Upper lobe of right lung (tissue), 1 donor: ENCODE measurements at regions not wholly inside any gene's neighbourhood (a gene's known extent, or its start where the extent isn't known, plus 50 kb on each side); places are given as distances from the start of the nearest gene placed in this dataset.

Experiments used
- ATAC-seq: fragments of 200-7000 bp; cut with Tn5 transposase; one replicate; pipeline ENCODE4 v1.9.1; 2020; ENCODE audit warnings: mild to moderate bottlenecking, moderate library complexity
- DNase-seq: peaks from one replicate; pipeline ENCODE4 v3.0.0-alpha.2; 2020
- H3K27ac ChIP-seq: fragments of 200-600 bp; one replicate; pipeline ENCODE4 v1.8.0; 2022
- H3K27me3 ChIP-seq: fragments of 200-600 bp; one replicate; pipeline ENCODE4 v1.8.0; 2022; ENCODE audit warnings: mild to moderate bottlenecking
- H3K36me3 ChIP-seq: fragments of 200-600 bp; one replicate; pipeline ENCODE4 v1.8.0; 2022
- H3K4me1 ChIP-seq: fragments of 200-600 bp; one replicate; pipeline ENCODE4 v1.8.0; 2022
- H3K4me3 ChIP-seq: fragments of 200-600 bp; one replicate; pipeline ENCODE4 v1.8.0; 2022; ENCODE audit warnings: mild to moderate bottlenecking
- H3K9me3 ChIP-seq: fragments of 200-600 bp; one replicate; pipeline ENCODE4 v1.8.0; 2022
- intact Hi-C: fragments of 100-400 bp; cut with DNase I; formaldehyde crosslinking; loops from one replicate; pipeline ENCODE4 v1.11.0; 2022
- TF ChIP-seq, protein P1 (sequence below): fragments of 200-600 bp; IDR thresholded peaks from one replicate; pipeline ENCODE4 v1.8.0; 2022; ENCODE audit warnings: antibody characterized with exemption
- donor health status: DM: no; HTN: yes; CAD: no; lungs with severe emphysema.

DNA sequence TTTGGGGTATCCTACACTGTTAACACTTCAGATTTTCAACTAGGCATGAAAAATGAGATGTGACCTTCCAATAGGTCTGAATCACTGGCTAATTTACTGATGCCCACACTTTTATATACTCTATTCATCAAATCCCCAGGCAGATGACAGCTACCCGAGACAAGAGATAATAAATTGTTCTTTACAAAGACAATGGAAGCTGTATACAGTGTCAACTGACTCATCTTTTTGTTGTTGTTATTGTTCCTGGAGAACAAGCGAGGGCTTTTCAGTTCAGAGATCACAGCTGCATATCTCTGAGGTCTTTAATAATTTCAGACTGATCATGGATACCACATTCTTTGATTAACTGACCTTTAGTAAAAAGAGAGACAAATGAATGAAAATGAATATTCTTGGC lies 228.9 kb downstream of the SDHAF3 start:
- Histone ChIP-seq H3K4me1 (no peaks in the 10 kb centered on the region), H3K4me3 (no peak overlapping the region), H3K27ac (no peak overlapping the region), H3K27me3 (no peaks in the 10 kb centered on the region), H3K36me3 (no peaks in the 10 kb centered on the region), H3K9me3 (no peaks in the 10 kb centered on the region)
- DNase-seq (no peak), ATAC-seq (no peak)
- TF ChIP-seq, protein P1, sequence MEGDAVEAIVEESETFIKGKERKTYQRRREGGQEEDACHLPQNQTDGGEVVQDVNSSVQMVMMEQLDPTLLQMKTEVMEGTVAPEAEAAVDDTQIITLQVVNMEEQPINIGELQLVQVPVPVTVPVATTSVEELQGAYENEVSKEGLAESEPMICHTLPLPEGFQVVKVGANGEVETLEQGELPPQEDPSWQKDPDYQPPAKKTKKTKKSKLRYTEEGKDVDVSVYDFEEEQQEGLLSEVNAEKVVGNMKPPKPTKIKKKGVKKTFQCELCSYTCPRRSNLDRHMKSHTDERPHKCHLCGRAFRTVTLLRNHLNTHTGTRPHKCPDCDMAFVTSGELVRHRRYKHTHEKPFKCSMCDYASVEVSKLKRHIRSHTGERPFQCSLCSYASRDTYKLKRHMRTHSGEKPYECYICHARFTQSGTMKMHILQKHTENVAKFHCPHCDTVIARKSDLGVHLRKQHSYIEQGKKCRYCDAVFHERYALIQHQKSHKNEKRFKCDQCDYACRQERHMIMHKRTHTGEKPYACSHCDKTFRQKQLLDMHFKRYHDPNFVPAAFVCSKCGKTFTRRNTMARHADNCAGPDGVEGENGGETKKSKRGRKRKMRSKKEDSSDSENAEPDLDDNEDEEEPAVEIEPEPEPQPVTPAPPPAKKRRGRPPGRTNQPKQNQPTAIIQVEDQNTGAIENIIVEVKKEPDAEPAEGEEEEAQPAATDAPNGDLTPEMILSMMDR: no peak
- intact Hi-C loops: no loop called here

DNA sequence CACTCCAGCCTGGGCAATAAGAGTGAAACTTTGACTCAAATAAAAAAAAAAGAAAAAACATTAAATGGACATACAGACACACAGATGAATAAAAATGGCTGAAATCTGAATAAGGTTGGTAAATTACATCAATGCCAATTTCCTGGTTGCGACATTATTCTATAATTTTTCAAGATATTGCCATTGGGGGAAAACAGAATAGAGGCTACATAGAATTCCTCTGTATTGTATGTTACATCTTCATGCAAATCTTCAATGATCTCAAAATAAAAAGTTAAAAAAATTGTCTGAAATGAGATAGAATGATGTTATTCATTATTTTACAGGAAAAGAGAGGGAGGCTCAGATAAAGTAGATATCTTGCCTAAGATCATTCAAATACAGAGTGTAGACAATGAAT lies 234.0 kb downstream of the SDHAF3 start:
- H3K36me3 ChIP-seq: no peaks in the 10 kb centered on the region
- DNase-seq (no peak), ATAC-seq (no peak)
- TF ChIP-seq, protein P1: no peak
- intact Hi-C loops: no loop called here
- no peaks in the 10 kb centered on the region for H3K27me3 ChIP-seq
- no peaks in the 10 kb centered on the region for H3K9me3 ChIP-seq
- no peak overlapping the region for H3K27ac ChIP-seq
- no peaks in the 10 kb centered on the region for H3K4me1 ChIP-seq
- H3K4me3 ChIP-seq: no peak overlapping the region

DNA sequence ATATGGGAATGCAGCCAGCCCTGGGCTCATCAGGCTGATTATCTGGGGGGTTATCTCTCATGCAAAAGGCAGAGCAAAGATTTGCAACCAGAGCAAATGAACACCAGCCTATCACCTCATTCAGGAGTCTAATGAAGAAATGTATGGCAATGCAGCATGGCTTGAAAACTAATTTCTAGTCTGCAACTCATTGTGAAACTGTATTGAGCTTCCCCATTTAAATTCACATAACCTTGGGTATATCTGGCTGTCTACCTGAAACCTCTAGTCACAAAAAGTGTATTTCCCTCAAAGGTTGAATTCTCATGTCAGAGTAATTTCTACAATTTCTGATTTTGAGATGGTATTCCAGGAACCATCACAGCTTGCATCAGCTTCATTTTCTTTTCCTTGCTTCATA lies 240.0 kb downstream of the SDHAF3 start:
- no peak for DNase-seq
- Histone ChIP-seq H3K36me3 (no peaks in the 10 kb centered on the region), H3K27me3 (no peaks in the 10 kb centered on the region), H3K4me3 (no peak overlapping the region), H3K27ac (no peak overlapping the region), H3K4me1 (no peaks in the 10 kb centered on the region), H3K9me3 (no peaks in the 10 kb centered on the region)
- intact Hi-C loops: no loop called here
- ATAC-seq: no peak
- TF ChIP-seq, protein P1: no peak

DNA sequence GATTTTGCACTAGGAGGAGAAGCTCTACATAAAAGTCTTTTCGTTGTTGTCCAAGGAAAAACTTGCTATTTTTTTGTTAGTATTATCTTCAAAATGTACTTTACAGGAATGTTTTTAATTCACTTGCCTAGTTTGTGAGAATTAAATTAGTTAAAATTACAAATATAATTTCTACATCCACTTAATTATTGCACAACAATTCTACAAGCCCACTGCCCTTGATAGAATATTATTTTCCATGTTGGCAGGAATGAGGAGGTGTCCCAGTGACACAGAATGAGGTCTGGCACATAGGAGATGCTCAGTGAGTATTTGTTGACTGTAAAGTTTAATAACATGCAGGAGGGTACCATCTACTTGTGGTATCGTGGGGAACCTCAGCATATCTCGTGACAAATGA lies 255.4 kb downstream of the SDHAF3 start:
- H3K4me3 ChIP-seq: no peak overlapping the region
- no peaks in the 10 kb centered on the region for H3K4me1 ChIP-seq
- H3K9me3 ChIP-seq: no peaks in the 10 kb centered on the region
- DNase-seq (no peak), ATAC-seq (no peak)
- TF ChIP-seq, protein P1: no peak
- no peak overlapping the region for H3K27ac ChIP-seq
- H3K36me3 ChIP-seq: no peaks in the 10 kb centered on the region
- no peaks in the 10 kb centered on the region for H3K27me3 ChIP-seq
- intact Hi-C loops: no loop called here

DNA sequence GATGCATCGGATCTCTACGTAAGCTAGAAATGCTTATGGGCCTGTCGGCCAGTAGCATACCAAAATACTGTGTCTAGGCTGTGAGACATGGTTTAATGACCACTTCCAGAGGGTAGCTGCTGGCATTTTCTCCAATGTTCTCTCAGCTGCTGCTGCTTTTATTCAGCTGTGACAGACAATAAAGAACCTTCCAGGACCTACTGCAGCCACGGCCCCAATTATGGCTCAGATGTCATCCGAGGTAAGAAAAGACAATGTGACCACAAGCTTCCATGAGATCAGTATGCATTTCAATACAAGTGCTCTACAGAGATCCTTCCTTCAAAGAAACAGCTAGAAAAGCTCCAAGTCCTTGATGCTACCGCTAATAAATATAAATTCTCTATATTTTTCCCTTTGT lies 256.2 kb downstream of the SDHAF3 start:
- Histone ChIP-seq H3K4me3 (no peak overlapping the region), H3K36me3 (no peaks in the 10 kb centered on the region), H3K27ac (no peak overlapping the region), H3K9me3 (no peaks in the 10 kb centered on the region), H3K27me3 (no peaks in the 10 kb centered on the region), H3K4me1 (no peaks in the 10 kb centered on the region)
- no peak for ATAC-seq
- TF ChIP-seq, protein P1: no peak
- intact Hi-C loops: no loop called here
- no peak for DNase-seq

DNA sequence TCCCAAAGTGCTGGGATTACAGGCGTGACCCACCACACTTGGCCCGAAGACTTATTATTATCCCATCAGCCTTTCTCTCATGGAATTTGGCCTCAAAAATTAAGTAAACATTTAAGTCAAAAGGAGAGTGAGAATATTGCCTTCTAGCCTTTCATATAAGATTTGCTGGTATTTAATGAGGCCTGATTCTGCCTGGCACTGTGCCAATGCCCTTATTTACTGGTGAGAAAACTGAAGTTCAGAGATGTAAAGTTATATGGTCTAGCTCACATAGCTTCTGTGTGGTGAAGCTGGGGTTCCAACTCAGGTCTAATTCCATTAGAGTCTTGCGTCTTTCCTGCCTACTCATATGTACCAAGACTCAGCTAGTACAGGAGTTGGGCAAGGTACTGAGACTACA lies 260.2 kb downstream of the SDHAF3 start:
- no peaks in the 10 kb centered on the region for H3K27me3 ChIP-seq
- no peak overlapping the region for H3K27ac ChIP-seq
- DNase-seq (no peak), ATAC-seq (no peak)
- H3K9me3 ChIP-seq: no peaks in the 10 kb centered on the region
- TF ChIP-seq, protein P1: no peak
- H3K36me3 ChIP-seq: no peaks in the 10 kb centered on the region
- H3K4me3 ChIP-seq: no peak overlapping the region
- intact Hi-C loops: no loop called here
- no peaks in the 10 kb centered on the region for H3K4me1 ChIP-seq
